ENCODE measurements at regions not wholly inside any gene's neighbourhood (a gene's known extent, or its start where the extent isn't known, plus 50 kb on each side); places are given as distances from the start of the nearest gene placed in this dataset.
A peak's percentile ranks its signal among the peaks of the same experiment; 100 is the strongest.

- no peak for DNase-seq
Observed at GRCh38 chr2:33791625-33792024, 192.5 kb upstream of the FAM98A start.

- DNase-seq, result no peak
Observed at GRCh38 chr2:33788044-33788443, 188.9 kb upstream of the FAM98A start.

- DNase-seq, result no peak
Observed at GRCh38 chr2:33786881-33787280, 187.8 kb upstream of the FAM98A start.

- DNase-seq, result no peak
Observed at GRCh38 chr2:33785201-33786106, 186.4 kb upstream of the FAM98A start.

- no peak for DNase-seq
Observed at GRCh38 chr2:33784488-33784887, 185.4 kb upstream of the FAM98A start.

- DNase-seq, result no peak
Observed at GRCh38 chr2:33782395-33783230, 183.5 kb upstream of the FAM98A start.

- no peak for DNase-seq
Observed at GRCh38 chr2:33777786-33778185, 178.7 kb upstream of the FAM98A start.

- DNase-seq, result no peak
Observed at GRCh38 chr2:33775306-33775705, 176.2 kb upstream of the FAM98A start.

- no peak for DNase-seq
Observed at GRCh38 chr2:33770023-33770422, 170.9 kb upstream of the FAM98A start.

GRCh38 chr2:33766175-33766574 lies 167.1 kb upstream of the FAM98A start:
- DNase-seq, result no peak

- no peak for DNase-seq
Observed at GRCh38 chr2:33765122-33765521, 166.0 kb upstream of the FAM98A start.

- no peak for DNase-seq
Observed at GRCh38 chr2:33764551-33764950, 165.5 kb upstream of the FAM98A start.

GRCh38 chr2:33763671-33764310 lies 164.7 kb upstream of the FAM98A start:
- DNase-seq, result peak; percentile 20 to 36

- DNase-seq, result no peak
Observed at GRCh38 chr2:33762636-33763035, 163.5 kb upstream of the FAM98A start.

GRCh38 chr2:33746208-33746800 lies 147.2 kb upstream of the FAM98A start:
- DNase-seq, result no peak

GRCh38 chr2:33735096-33735495 lies 136.0 kb upstream of the FAM98A start:
- no peak for DNase-seq

- DNase-seq, result no peak
Observed at GRCh38 chr2:33730804-33731203, 131.7 kb upstream of the FAM98A start.

- no peak for DNase-seq
Observed at GRCh38 chr2:33730193-33730592, 131.1 kb upstream of the FAM98A start.

- no peak for DNase-seq
Observed at GRCh38 chr2:33729353-33729752, 130.3 kb upstream of the FAM98A start.

- no peak for DNase-seq
Observed at GRCh38 chr2:33728106-33728505, 129.0 kb upstream of the FAM98A start.

GRCh38 chr2:33727361-33728032 lies 128.4 kb upstream of the FAM98A start:
- DNase-seq, result no peak

GRCh38 chr2:33726415-33726814 lies 127.3 kb upstream of the FAM98A start:
- no peak for DNase-seq
